Transverse colon (tissue), 4 donors: ENCODE measurements at regions not wholly inside any gene's neighbourhood (a gene's known extent, or its start where the extent isn't known, plus 50 kb on each side); places are given as distances from the start of the nearest gene placed in this dataset.

Experiments
- DNase-seq: peaks from one replicate; pipeline ENCODE4 v3.0.0-alpha.2; 2019
- H3K27ac ChIP-seq, 4 donors: fragments of 200-600 bp; sonication (generic); 2 replicates each; pipeline ENCODE4 v1.5.1; 2016 to 2018; ENCODE audit warnings: inconsistent platforms in 4 of 4
- H3K27me3 ChIP-seq: fragments of 200-600 bp; sonication (generic); 2 replicates; pipeline ENCODE4 v1.5.1; 2017; ENCODE audit warnings: inconsistent platforms
- H3K36me3 ChIP-seq, 4 donors: fragments of 200-600 bp; sonication (generic); 2 replicates each; pipeline ENCODE4 v1.5.1; 2017 to 2019; ENCODE audit warnings: inconsistent platforms in 4 of 4
- H3K4me1 ChIP-seq, 4 donors: fragments of 200-600 bp; sonication (generic); 2 replicates each; pipeline ENCODE4 v1.5.1; 2017 to 2020; ENCODE audit warnings: inconsistent platforms in 4 of 4
- H3K4me3 ChIP-seq, 4 donors: fragments of 200-600 bp; sonication (generic); 1 replicate in 1 of 4; 2 replicates in 3 of 4; pipeline versions ENCODE4 v1.5.1 to v1.6.1; 2017 to 2019; ENCODE audit warnings: inconsistent platforms in 4 of 4
- H3K9me3 ChIP-seq, 2 donors: fragments of 200-600 bp; sonication (generic); 2 replicates each; pipeline ENCODE4 v1.5.1; 2017 to 2019; ENCODE audit warnings: inconsistent platforms in 2 of 2
- EP300 ChIP-seq: sonication (generic); formaldehyde crosslinking; IDR thresholded peaks from one replicate; pipeline ENCODE4 v1.6.1; 2017; ENCODE audit warnings: antibody characterized with exemption, low read depth
- POLR2A ChIP-seq: fragments of 450-650 bp; IDR thresholded peaks from one replicate; pipeline ENCODE4 v1.6.1; 2016; ENCODE audit warnings: antibody characterized with exemption, mild to moderate bottlenecking, moderate library complexity
- POLR2AphosphoS5 ChIP-seq, 3 donors: sonication (generic); formaldehyde crosslinking; IDR thresholded peaks; one replicate each; pipeline ENCODE4 v1.6.1; 2016; ENCODE audit warnings: antibody characterized with exemption in 3 of 3
- WGBS, 2 donors: methylation state at CpG; one replicate each; pipeline ENCODE4 v1.1.5; 2018; ENCODE audit warnings: low coverage in 1 of 2; 5-methylcytosine and 5-hydroxymethylcytosine counted together
- in situ Hi-C, 4 donors: fragments of 200-750 bp; cut with MboI; loops; one replicate each; pipeline versions ENCODE4 v1.15.0 to v1.15.1; 2017; ENCODE audit warnings: low sequenced_read_pairs in 3 of 4, low pct_ligation_motif_present in 1 of 4, low pct_unique_long_range_greater_than_20kb in 1 of 4
- intact Hi-C: fragments of 100-400 bp; cut with DNase I; formaldehyde crosslinking; loops from one replicate; pipeline ENCODE4 v1.15.1; 2023; ENCODE audit warnings: low total_unique reads
- TF ChIP-seq, protein P1 (sequence below), 5 experiments: fragments of 200-600 bp in 3 of 5; fragments of 450-650 bp in 2 of 5; sonication (generic) in 3 of 5; IDR thresholded peaks; 1 replicate in 2 of 5; 2 replicates in 3 of 5; pipeline ENCODE4 v1.5.1; 2016 to 2017; ENCODE audit warnings: antibody characterized with exemption in 5 of 5, inconsistent platforms in 3 of 5, mild to moderate bottlenecking in 2 of 5, moderate library complexity in 1 of 5

- H3K4me3 ChIP-seq, result no peak overlapping the region
- no peaks in the 10 kb centered on the region for H3K36me3 ChIP-seq
- intact Hi-C loops (no loop called here), in situ Hi-C loops (no loop called here)
- WGBS, 2 donors, result 43 to 59% methylated on average over 4 to 9 of the region's 15 CpGs
- TF ChIP-seq, protein P1, sequence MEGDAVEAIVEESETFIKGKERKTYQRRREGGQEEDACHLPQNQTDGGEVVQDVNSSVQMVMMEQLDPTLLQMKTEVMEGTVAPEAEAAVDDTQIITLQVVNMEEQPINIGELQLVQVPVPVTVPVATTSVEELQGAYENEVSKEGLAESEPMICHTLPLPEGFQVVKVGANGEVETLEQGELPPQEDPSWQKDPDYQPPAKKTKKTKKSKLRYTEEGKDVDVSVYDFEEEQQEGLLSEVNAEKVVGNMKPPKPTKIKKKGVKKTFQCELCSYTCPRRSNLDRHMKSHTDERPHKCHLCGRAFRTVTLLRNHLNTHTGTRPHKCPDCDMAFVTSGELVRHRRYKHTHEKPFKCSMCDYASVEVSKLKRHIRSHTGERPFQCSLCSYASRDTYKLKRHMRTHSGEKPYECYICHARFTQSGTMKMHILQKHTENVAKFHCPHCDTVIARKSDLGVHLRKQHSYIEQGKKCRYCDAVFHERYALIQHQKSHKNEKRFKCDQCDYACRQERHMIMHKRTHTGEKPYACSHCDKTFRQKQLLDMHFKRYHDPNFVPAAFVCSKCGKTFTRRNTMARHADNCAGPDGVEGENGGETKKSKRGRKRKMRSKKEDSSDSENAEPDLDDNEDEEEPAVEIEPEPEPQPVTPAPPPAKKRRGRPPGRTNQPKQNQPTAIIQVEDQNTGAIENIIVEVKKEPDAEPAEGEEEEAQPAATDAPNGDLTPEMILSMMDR (IDR thresholded peaks at IDR 0.05), result no peak
- no peak for TF ChIP-seq POLR2A
- TF ChIP-seq POLR2AphosphoS5 (IDR thresholded peaks at IDR 0.05), result no peak
- TF ChIP-seq EP300, result no peak
- H3K9me3 ChIP-seq, result peaks cover 11 to 19% of the 10 kb centered on the region in 2 donors
- no peaks in the 10 kb centered on the region for H3K27me3 ChIP-seq
- no peak overlapping the region for H3K27ac ChIP-seq
- H3K4me1 ChIP-seq, result no peaks in the 10 kb centered on the region
- no peak for DNase-seq
These were observed 278.0 kb downstream of the FGF9 start for GRCh38 chr13:21948769-21949474.

DNA sequence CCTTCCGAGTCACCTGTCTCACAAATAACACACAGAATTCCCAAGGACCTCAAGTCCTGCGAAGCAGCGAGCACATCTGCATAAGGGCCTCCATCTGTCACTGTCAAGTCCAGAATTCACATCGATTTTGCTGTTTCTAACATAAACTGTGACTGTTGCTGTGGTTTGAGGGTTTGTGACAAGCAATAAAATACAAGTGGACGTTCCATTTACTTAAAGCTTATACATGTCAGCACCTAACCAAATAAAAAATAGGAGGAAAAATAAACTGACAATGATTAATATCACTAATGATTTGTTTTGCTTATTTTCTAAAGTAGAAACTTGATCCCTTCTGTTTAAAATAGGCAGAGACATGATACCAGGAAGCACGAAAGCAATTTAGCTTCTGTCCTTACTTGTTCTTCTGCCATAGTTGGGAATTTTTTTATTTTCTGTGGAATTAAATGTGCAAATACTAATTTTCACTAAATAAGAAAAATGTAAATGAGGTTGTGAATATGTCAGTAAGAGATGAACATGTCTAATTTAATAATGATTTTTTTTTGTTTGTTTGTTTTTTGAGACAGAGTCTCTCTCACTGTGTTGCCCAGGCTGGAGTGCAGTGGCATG, 279.1 kb downstream of the FGF9 start:
- Histone ChIP-seq H3K9me3 (peaks cover 6 to 10% of the 10 kb centered on the region in 2 donors), H3K4me3 (no peak overlapping the region), H3K27ac (no peak overlapping the region), H3K27me3 (no peaks in the 10 kb centered on the region), H3K4me1 (no peaks in the 10 kb centered on the region), H3K36me3 (no peaks in the 10 kb centered on the region)
- DNase-seq, result no peak
- TF ChIP-seq POLR2AphosphoS5 (IDR thresholded peaks at IDR 0.05), result no peak
- TF ChIP-seq EP300, result no peak
- TF ChIP-seq, protein P1 (IDR thresholded peaks at IDR 0.05), result no peak
- TF ChIP-seq POLR2A, result no peak
- 66 to 75% methylated on average over 6 of the region's 6 CpGs for WGBS, 2 donors
- intact Hi-C loops (no loop called here), in situ Hi-C loops (no loop called here)

GRCh38 chr13:21956666-21957065, 285.8 kb downstream of the FGF9 start:
- DNase-seq, result no peak
- in situ Hi-C loops, result no loop called here

DNA sequence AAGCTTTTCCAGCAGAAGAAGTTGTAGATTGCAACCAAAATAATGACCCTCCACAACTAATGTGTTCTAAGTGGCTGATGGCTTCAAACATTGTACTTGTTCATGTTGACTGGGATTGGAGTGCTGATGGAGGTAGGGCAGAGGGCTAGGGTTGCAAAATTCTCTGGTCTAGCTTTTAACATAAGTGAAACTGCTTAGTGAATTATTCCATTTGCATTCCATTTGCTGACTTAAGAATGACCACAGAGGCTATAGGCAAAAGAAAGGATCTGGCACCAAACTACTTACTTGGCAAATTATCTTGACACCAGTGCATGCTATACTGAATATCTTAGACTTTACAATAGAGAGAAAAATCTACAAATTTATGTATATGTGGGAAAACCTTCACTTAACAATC, 287.0 kb downstream of the FGF9 start:
- Histone ChIP-seq H3K4me1 (no peaks in the 10 kb centered on the region), H3K9me3 (peaks cover 0 to 5% of the 10 kb centered on the region in 2 donors), H3K27me3 (no peaks in the 10 kb centered on the region), H3K4me3 (no peak overlapping the region), H3K27ac (no peak overlapping the region), H3K36me3 (no peaks in the 10 kb centered on the region)
- TF ChIP-seq POLR2A (no peak), POLR2AphosphoS5 (IDR thresholded peaks at IDR 0.05) (no peak), EP300 (no peak)
- TF ChIP-seq, protein P1 (IDR thresholded peaks at IDR 0.05), result no peak
- intact Hi-C loops (no loop called here), in situ Hi-C loops (no loop called here)
- no peak for DNase-seq

More at GRCh38 chr13:21956666-21957065, 285.8 kb downstream of the FGF9 start:
- Histone ChIP-seq H3K4me3 (no peak overlapping the region), H3K27me3 (no peaks in the 10 kb centered on the region), H3K36me3 (no peaks in the 10 kb centered on the region), H3K9me3 (peaks cover 0 to under 1% of the 10 kb centered on the region in 2 donors), H3K27ac (no peak overlapping the region), H3K4me1 (no peaks in the 10 kb centered on the region)
- intact Hi-C loops, result no loop called here
- TF ChIP-seq EP300 (no peak), POLR2A (no peak), POLR2AphosphoS5 (IDR thresholded peaks at IDR 0.05) (no peak)
- TF ChIP-seq, protein P1 (IDR thresholded peaks at IDR 0.05), result no peak
- 74 to 78% methylated on average over 1 of the region's 1 CpG for WGBS, 2 donors
